ENCODE measurements at regions not wholly inside any gene's neighbourhood (a gene's known extent, or its start where the extent isn't known, plus 50 kb on each side); places are given as distances from the start of the nearest gene placed in this dataset.

DNA sequence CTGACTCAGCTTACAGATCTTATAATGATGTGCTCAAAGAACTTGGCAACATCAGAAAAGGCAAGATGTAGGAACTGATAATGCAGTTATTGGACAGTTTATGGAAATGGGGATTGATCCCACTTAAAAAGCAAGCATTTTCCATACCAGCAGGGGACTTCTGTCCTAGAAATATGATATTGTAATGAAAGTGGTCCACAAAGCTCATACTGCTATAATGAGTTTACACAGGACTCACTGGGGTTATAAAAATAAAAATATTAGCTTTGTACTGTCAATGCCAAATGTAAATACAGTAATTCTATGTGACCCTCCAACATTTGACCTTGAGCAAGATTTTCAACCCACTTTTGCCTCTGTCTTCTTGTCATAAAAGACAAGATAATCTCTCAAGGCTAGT, 145.5 kb upstream of the SEM1 start:
- TF ChIP-seq BHLHE40 (IDR thresholded peaks at IDR 0.05; ENCODE audit: borderline replicate concordance in 1 of 2, low read depth in 2 of 2, low read length in 1 of 2) = no peak
- no peak for TF ChIP-seq CTCF (IDR thresholded peaks at IDR 0.05 in 2 of 3, conservative IDR thresholded peaks at IDR 0.05 in 1 of 3; ENCODE audit: control insufficient read depth in 2 of 3, extremely low read depth in 1 of 3, insufficient read depth in 1 of 3, low read depth in 3 of 3, low read length in 3 of 3)
- no peak for TF ChIP-seq HDAC6 (IDR thresholded peaks at IDR 0.05; ENCODE audit: unreplicated experiment)
- TF ChIP-seq PBX3 (IDR thresholded peaks at IDR 0.05; ENCODE audit: insufficient replicate concordance, low read depth, low read length) = no peak
- no peak for TF ChIP-seq EGR1 (IDR thresholded peaks at IDR 0.05; ENCODE audit: borderline replicate concordance in 1 of 2, low read depth in 2 of 2, low read length in 2 of 2)
- no peak for TF ChIP-seq EP300 (IDR thresholded peaks at IDR 0.05; ENCODE audit: borderline replicate concordance in 1 of 2, control insufficient read depth in 1 of 2, low read depth in 2 of 2, low read length in 2 of 2)
- no peak for TF ChIP-seq FOXM1 (IDR thresholded peaks at IDR 0.05; ENCODE audit: low read depth, low read length)
- TF ChIP-seq, protein P1, sequence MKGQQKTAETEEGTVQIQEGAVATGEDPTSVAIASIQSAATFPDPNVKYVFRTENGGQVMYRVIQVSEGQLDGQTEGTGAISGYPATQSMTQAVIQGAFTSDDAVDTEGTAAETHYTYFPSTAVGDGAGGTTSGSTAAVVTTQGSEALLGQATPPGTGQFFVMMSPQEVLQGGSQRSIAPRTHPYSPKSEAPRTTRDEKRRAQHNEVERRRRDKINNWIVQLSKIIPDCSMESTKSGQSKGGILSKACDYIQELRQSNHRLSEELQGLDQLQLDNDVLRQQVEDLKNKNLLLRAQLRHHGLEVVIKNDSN (IDR thresholded peaks at IDR 0.05; ENCODE audit: borderline replicate concordance, extremely low read length, insufficient read depth, low read depth, low read length) = no peak
- TF ChIP-seq USF2 (IDR thresholded peaks at IDR 0.05; ENCODE audit: borderline replicate concordance, low read depth, low read length) = no peak
- no peak for TF ChIP-seq BRCA1 (IDR thresholded peaks at IDR 0.05; ENCODE audit: low read depth, low read length)
- no peak for TF ChIP-seq KDM1A (IDR thresholded peaks at IDR 0.05; ENCODE audit: borderline replicate concordance)
- TF ChIP-seq, protein P2, sequence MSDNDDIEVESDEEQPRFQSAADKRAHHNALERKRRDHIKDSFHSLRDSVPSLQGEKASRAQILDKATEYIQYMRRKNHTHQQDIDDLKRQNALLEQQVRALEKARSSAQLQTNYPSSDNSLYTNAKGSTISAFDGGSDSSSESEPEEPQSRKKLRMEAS (IDR thresholded peaks at IDR 0.05; ENCODE audit: low read depth, low read length) = no peak
- no peak for TF ChIP-seq STAT1 (conservative IDR thresholded peaks at IDR 0.05)

All from GM12878 (cell line).